HCT116 (cell line): ENCODE measurements at regions not wholly inside any gene's neighbourhood (a gene's known extent, or its start where the extent isn't known, plus 50 kb on each side); places are given as distances from the start of the nearest gene placed in this dataset.

ENCODE experiments used
- ATAC-seq: fragments of 200-7000 bp; cut with Tn5 transposase; 2 replicates; pipeline ENCODE4 v1.9.1; 2020; ENCODE audit warnings: mild to moderate bottlenecking, moderate library complexity
- BruUV-seq: library from RNA; stranded (reverse); fragments of 400-500 nt; replicated peaks from 2 replicates; lab custom pipeline; 2021; lab: Mats Ljungman, UMichigan
- CTCF ChIA-PET: fragments of 300-600 bp; sonication (Branson Sonifier 250); formaldehyde crosslinking; loops from one replicate; lab custom pipeline; 2021; ENCODE audit warnings: antibody characterized with exemption; lab: Charles Lee
- POLR2A ChIA-PET: fragments of 300-600, 350-600 bp; sonication (Branson Sonifier 250); formaldehyde crosslinking; loops from one replicate; lab custom pipeline; 2021; ENCODE audit warnings: antibody characterized with exemption; lab: Charles Lee
- RAD21 ChIA-PET, 2 experiments: fragments of 300-600 bp; sonication (Branson Sonifier 250); formaldehyde crosslinking; loops; one replicate each; lab custom pipeline; 2023; ENCODE audit warnings: low total read pairs in 2 of 2; ENCODE audit not compliant: uncharacterized antibody in 2 of 2, unreplicated experiment in 2 of 2, low non-redundant PET in 1 of 2; lab: Charles Lee
- DNase-seq: peaks from one replicate; pipeline ENCODE4 v3.0.0-alpha.2; 2010; ENCODE audit warnings: low read depth, low spot score
- H2AFZ ChIP-seq: fragments of 200-600 bp; shearing (Covaris generic), sonication (generic); 2 replicates; pipeline ENCODE4 v1.6.1; 2017; ENCODE audit warnings: low read depth, mixed run types, mixed read lengths, antibody characterized with exemption, low read length; ENCODE audit not compliant: poor library complexity, severe bottlenecking
- H3K27ac ChIP-seq: 2 replicates; pipeline ENCODE4 v1.5.1; 2012; ENCODE audit warnings: low read depth, low read length
- H3K27me3 ChIP-seq: fragments of 200-600 bp; sonication (generic); 2 replicates; pipeline ENCODE4 v1.6.1; 2016; ENCODE audit warnings: mixed run types, low read length, mixed read lengths; ENCODE audit not compliant: insufficient read depth
- H3K36me3 ChIP-seq, 2 experiments: fragments of 200-500 bp in 1 of 2; fragments of 200-600 bp in 1 of 2; sonication (Bioruptor generic) in 1 of 2; sonication (generic) in 1 of 2; 2 replicates each; pipeline versions ENCODE4 v1.5.1 to v1.6.1; 2014 to 2016; ENCODE audit warnings: low read length in 2 of 2, inconsistent platforms in 1 of 2, mixed read lengths in 1 of 2, mixed run types in 1 of 2; ENCODE audit not compliant: insufficient read depth in 2 of 2, control insufficient read depth in 1 of 2
- H3K4me1 ChIP-seq, 2 experiments: fragments of 200-600 bp in 1 of 2; sonication (generic) in 1 of 2; 2 replicates each; pipeline versions ENCODE4 v1.5.1 to v1.6.1; 2012 to 2017; ENCODE audit warnings: low read length in 2 of 2, inconsistent platforms in 1 of 2, mild to moderate bottlenecking in 1 of 2, mixed read lengths in 1 of 2, mixed run types in 1 of 2, moderate library complexity in 1 of 2; ENCODE audit not compliant: insufficient read depth in 2 of 2, control insufficient read depth in 1 of 2
- H3K4me2 ChIP-seq: fragments of 200-600 bp; sonication (generic); 2 replicates; pipeline ENCODE4 v1.6.1; 2017; ENCODE audit warnings: mixed run types, low read length, mixed read lengths
- H3K4me3 ChIP-seq, 2 experiments: fragments of 200-600 bp in 1 of 2; sonication (generic) in 1 of 2; replicated peaks in 1 of 2; 2 replicates each; pipeline ENCODE4 v1.5.1; 2011 to 2016; ENCODE audit warnings: low read length in 2 of 2, control low read depth in 1 of 2, low read depth in 1 of 2, mild to moderate bottlenecking in 1 of 2, mixed read lengths in 1 of 2, mixed run types in 1 of 2
- H3K79me2 ChIP-seq: fragments of 200-600 bp; sonication (generic); 2 replicates; pipeline ENCODE4 v1.6.1; 2017; ENCODE audit warnings: mild to moderate bottlenecking, mixed run types, low read length, moderate library complexity, mixed read lengths; ENCODE audit not compliant: insufficient read depth
- H3K9ac ChIP-seq: fragments of 200-600 bp; sonication (generic); 2 replicates; pipeline ENCODE4 v1.6.1; 2016; ENCODE audit warnings: low read length, mixed read lengths
- H3K9me2 ChIP-seq: fragments of 200-600 bp; sonication (generic), shearing (Covaris generic); 2 replicates; pipeline ENCODE4 v1.6.1; 2017; ENCODE audit warnings: mixed run types, mild to moderate bottlenecking, moderate library complexity; ENCODE audit not compliant: insufficient read depth
- H3K9me3 ChIP-seq, 2 experiments: fragments of 200-500 bp in 1 of 2; fragments of 200-600 bp in 1 of 2; sonication (Bioruptor generic) in 1 of 2; sonication (generic) in 1 of 2; 2 replicates each; pipeline ENCODE4 v1.6.1; 2014 to 2017; ENCODE audit warnings: low read length in 2 of 2, mixed read lengths in 2 of 2, inconsistent platforms in 1 of 2, low read depth in 1 of 2, mild to moderate bottlenecking in 1 of 2, mixed run types in 1 of 2, moderate library complexity in 1 of 2; ENCODE audit not compliant: control insufficient read depth in 1 of 2, insufficient read depth in 1 of 2
- H4K20me1 ChIP-seq: fragments of 200-600 bp; sonication (generic), shearing (Covaris generic); 2 replicates; pipeline ENCODE4 v1.6.1; 2017; ENCODE audit warnings: mixed run types, mild to moderate bottlenecking, moderate library complexity; ENCODE audit not compliant: insufficient read depth
- CTCF ChIP-seq, 3 experiments: fragments of 200-600 bp in 1 of 3; sonication (generic) in 1 of 3; IDR thresholded peaks in 2 of 3; conservative IDR thresholded peaks in 1 of 3; 2 replicates each; pipeline ENCODE4 v1.5.1; 2012 to 2017; ENCODE audit warnings: low read depth in 2 of 3, low read length in 2 of 3, antibody characterized with exemption in 1 of 3, borderline replicate concordance in 1 of 3, control low read depth in 1 of 3, mild to moderate bottlenecking in 1 of 3, mixed read lengths in 1 of 3, mixed run types in 1 of 3, moderate library complexity in 1 of 3; ENCODE audit not compliant: insufficient read depth in 1 of 3
- ELF1 ChIP-seq: IDR thresholded peaks from 2 replicates; pipeline ENCODE4 v1.6.1; 2012; ENCODE audit warnings: low read depth, borderline replicate concordance
- RAD21 ChIP-seq: IDR thresholded peaks from 2 replicates; pipeline ENCODE4 v1.6.1; 2012; ENCODE audit warnings: low read depth, mild to moderate bottlenecking
- ZNF274 ChIP-seq: fragments of 200-500 bp; sonication (Bioruptor generic); IDR thresholded peaks from 2 replicates; pipeline ENCODE4 v1.6.1; 2014; ENCODE audit warnings: mild to moderate bottlenecking, low read depth, low read length, inconsistent platforms
- intact Hi-C: fragments of 100-400 bp; cut with micrococcal nuclease; formaldehyde crosslinking; loops from 2 replicates; pipeline ENCODE4 v1.10.0; 2022
- TF ChIP-seq, protein P1 (sequence below): IDR thresholded peaks from 2 replicates; pipeline ENCODE4 v1.6.1; 2012; ENCODE audit warnings: low read depth

GRCh38 chr2:35871672-35872071 lies 483.9 kb upstream of the CRIM1 start:
- ChIA-PET POLR2A (no interaction called here), CTCF (interaction anchor here (0.6 to 1.7 kb wide), 3 partner anchors 450 to 793 kb away, joined by 3 to 7 read pairs (median 4); no protein-coding TSS in a partner anchor), RAD21 (no interaction called here)
- no peaks in the 10 kb centered on the region for H3K79me2 ChIP-seq
- H3K27ac ChIP-seq = no peak overlapping the region
- H3K9me3 ChIP-seq = no peaks in the 10 kb centered on the region
- BruUV-seq = no TSS peak
- intact Hi-C loops = loop anchor here (10.0 kb wide), 1 partner anchor 463 kb away; no protein-coding TSS in a partner anchor
- H3K27me3 ChIP-seq = no peaks in the 10 kb centered on the region
- ATAC-seq (peak; percentile 63), DNase-seq (peak; percentile 1)
- H3K36me3 ChIP-seq = no peaks in the 10 kb centered on the region
- no peak overlapping the region for H3K4me2 ChIP-seq
- no peaks in the 10 kb centered on the region for H3K9me2 ChIP-seq
- H3K4me1 ChIP-seq = no peaks in the 10 kb centered on the region
- TF ChIP-seq RAD21 (peak; percentile 38; the same call in 1 of the 2 replicates), ZNF274 (no peak), ELF1 (no peak), CTCF (IDR thresholded peaks at IDR 0.05 in 2 of 3, conservative IDR thresholded peaks at IDR 0.05 in 1 of 3; ENCODE audit: borderline replicate concordance in 1 of 3, insufficient read depth in 1 of 3, low read depth in 2 of 3, low read length in 2 of 3) (peak; percentile 9 to 44 (median 33); a peak in 4 of 6 replicates)
- TF ChIP-seq, protein P1, sequence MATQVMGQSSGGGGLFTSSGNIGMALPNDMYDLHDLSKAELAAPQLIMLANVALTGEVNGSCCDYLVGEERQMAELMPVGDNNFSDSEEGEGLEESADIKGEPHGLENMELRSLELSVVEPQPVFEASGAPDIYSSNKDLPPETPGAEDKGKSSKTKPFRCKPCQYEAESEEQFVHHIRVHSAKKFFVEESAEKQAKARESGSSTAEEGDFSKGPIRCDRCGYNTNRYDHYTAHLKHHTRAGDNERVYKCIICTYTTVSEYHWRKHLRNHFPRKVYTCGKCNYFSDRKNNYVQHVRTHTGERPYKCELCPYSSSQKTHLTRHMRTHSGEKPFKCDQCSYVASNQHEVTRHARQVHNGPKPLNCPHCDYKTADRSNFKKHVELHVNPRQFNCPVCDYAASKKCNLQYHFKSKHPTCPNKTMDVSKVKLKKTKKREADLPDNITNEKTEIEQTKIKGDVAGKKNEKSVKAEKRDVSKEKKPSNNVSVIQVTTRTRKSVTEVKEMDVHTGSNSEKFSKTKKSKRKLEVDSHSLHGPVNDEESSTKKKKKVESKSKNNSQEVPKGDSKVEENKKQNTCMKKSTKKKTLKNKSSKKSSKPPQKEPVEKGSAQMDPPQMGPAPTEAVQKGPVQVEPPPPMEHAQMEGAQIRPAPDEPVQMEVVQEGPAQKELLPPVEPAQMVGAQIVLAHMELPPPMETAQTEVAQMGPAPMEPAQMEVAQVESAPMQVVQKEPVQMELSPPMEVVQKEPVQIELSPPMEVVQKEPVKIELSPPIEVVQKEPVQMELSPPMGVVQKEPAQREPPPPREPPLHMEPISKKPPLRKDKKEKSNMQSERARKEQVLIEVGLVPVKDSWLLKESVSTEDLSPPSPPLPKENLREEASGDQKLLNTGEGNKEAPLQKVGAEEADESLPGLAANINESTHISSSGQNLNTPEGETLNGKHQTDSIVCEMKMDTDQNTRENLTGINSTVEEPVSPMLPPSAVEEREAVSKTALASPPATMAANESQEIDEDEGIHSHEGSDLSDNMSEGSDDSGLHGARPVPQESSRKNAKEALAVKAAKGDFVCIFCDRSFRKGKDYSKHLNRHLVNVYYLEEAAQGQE = no peak
- no peaks in the 10 kb centered on the region for H4K20me1 ChIP-seq
- no peak overlapping the region for H3K4me3 ChIP-seq
- H3K9ac ChIP-seq = no peak overlapping the region
- no peak overlapping the region for H2AFZ ChIP-seq
